ENCODE measurements at regions not wholly inside any gene's neighbourhood (a gene's known extent, or its start where the extent isn't known, plus 50 kb on each side); places are given as distances from the start of the nearest gene placed in this dataset.

DNA sequence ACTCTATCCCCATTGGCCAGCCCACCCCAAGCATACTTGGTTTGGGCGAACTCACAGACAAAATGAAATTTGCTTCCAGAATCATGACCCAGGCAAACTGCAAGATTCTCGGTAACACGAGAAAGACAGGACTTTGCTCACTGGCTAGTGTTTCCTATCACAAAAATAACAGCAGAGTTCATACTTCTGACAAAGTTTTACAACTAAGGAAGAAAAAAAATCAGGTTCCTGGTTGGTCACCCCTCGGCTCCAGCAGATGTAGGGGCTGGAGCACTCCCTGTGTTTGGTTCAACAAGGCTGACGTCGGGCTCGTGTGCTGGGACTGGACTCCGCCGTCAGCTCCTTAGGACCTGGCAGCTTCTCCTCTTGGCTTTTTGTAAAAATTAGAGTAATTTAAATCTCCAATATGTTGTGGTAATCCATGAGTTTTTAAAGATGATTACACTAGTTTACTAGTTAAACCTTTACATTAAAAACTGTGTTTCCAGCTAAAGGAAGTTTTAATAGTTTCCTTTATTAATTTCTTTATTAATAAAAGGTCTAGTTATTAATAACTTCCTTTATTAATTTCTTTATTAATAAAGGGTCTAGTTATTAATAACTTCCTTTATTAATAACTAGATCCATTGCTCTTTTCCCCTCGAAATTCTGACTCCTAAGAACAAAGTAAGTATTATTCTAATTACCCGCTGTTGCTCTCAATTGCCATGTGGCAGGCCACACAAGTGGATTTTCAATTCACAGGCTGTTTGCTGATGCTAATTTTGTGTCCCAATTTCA, 115.6 kb upstream of the RNF32 start:
- TF ChIP-seq, protein P1, sequence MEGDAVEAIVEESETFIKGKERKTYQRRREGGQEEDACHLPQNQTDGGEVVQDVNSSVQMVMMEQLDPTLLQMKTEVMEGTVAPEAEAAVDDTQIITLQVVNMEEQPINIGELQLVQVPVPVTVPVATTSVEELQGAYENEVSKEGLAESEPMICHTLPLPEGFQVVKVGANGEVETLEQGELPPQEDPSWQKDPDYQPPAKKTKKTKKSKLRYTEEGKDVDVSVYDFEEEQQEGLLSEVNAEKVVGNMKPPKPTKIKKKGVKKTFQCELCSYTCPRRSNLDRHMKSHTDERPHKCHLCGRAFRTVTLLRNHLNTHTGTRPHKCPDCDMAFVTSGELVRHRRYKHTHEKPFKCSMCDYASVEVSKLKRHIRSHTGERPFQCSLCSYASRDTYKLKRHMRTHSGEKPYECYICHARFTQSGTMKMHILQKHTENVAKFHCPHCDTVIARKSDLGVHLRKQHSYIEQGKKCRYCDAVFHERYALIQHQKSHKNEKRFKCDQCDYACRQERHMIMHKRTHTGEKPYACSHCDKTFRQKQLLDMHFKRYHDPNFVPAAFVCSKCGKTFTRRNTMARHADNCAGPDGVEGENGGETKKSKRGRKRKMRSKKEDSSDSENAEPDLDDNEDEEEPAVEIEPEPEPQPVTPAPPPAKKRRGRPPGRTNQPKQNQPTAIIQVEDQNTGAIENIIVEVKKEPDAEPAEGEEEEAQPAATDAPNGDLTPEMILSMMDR (IDR thresholded peaks at IDR 0.05) = no peak
- no peak for TF ChIP-seq POLR2A (IDR thresholded peaks at IDR 0.05)

All from esophagus squamous epithelium (tissue), 4 donors.